ENCODE measurements at regions not wholly inside any gene's neighbourhood (a gene's known extent, or its start where the extent isn't known, plus 50 kb on each side); places are given as distances from the start of the nearest gene placed in this dataset.

- TF ChIP-seq POLR2A (IDR thresholded peaks at IDR 0.05), result no peak
- no peak for TF ChIP-seq CTCF (IDR thresholded peaks at IDR 0.05)
- TF ChIP-seq EP300 (IDR thresholded peaks at IDR 0.05), result no peak
Observed at GRCh38 chr9:115838417-115838816, 315.2 kb upstream of the PAPPA start.
